ENCODE measurements at regions not wholly inside any gene's neighbourhood (a gene's known extent, or its start where the extent isn't known, plus 50 kb on each side); places are given as distances from the start of the nearest gene placed in this dataset.

GRCh38 chr5:173670130-173670651 is 53.7 kb upstream of the BOD1 start (continued):
- peak; percentile 61 for TF ChIP-seq CHD7 (IDR thresholded peaks at IDR 0.05; ENCODE audit: insufficient replicate concordance, low read length)
